WTC11 (cell line): ENCODE measurements at regions not wholly inside any gene's neighbourhood (a gene's known extent, or its start where the extent isn't known, plus 50 kb on each side); places are given as distances from the start of the nearest gene placed in this dataset.

ENCODE experiments used
- ATAC-seq: fragments of 200-7000 bp; cut with Tn5 transposase; 2 replicates; pipeline ENCODE4 v1.10.0; 2021; ENCODE audit warnings: mild to moderate bottlenecking, moderate library complexity
- CTCF ChIA-PET: fragments of 300-600 bp; sonication (Branson Sonifier 250); formaldehyde crosslinking; loops from one replicate; lab custom pipeline; 2021; ENCODE audit warnings: antibody characterized with exemption; lab: Charles Lee
- POLR2A ChIA-PET: fragments of 350-600 bp; sonication (Branson Sonifier 250); formaldehyde crosslinking; loops from one replicate; lab custom pipeline; 2021; ENCODE audit warnings: antibody characterized with exemption; lab: Charles Lee
- DNase-seq: peaks from one replicate; pipeline ENCODE4 v3.0.0; 2021; ENCODE audit warnings: low spot score
- H3K27ac Mint-ChIP-seq: 2 replicates; pipeline ENCODE4 v1.8.0; 2021; ENCODE audit warnings: mixed read lengths
- H3K27me3 Mint-ChIP-seq: 2 replicates; pipeline ENCODE4 v1.8.0; 2021; ENCODE audit warnings: low read depth, mild to moderate bottlenecking, moderate library complexity, mixed read lengths
- H3K36me3 Mint-ChIP-seq: 2 replicates; pipeline ENCODE4 v1.8.0; 2021; ENCODE audit warnings: mixed read lengths
- H3K4me1 Mint-ChIP-seq: 2 replicates; pipeline ENCODE4 v1.8.0; 2022; ENCODE audit warnings: mixed read lengths
- H3K4me3 Mint-ChIP-seq: 2 replicates; pipeline ENCODE4 v1.8.0; 2021; ENCODE audit warnings: mild to moderate bottlenecking, moderate library complexity, mixed read lengths
- H3K9me3 Mint-ChIP-seq: 2 replicates; pipeline ENCODE4 v1.8.0; 2021; ENCODE audit warnings: mixed read lengths
- CBFB ChIP-seq: sonication (generic); formaldehyde crosslinking; IDR thresholded peaks from 2 replicates; pipeline ENCODE4 v1.8.1; 2022; ENCODE audit warnings: mild to moderate bottlenecking, low read depth, missing genetic modification reagents
- CDX4 ChIP-seq: fragments of 250-450 bp; sonication (Bioruptor Pico); IDR thresholded peaks from 2 replicates; pipeline ENCODE4 v1.9.0; 2021; ENCODE audit warnings: moderate library complexity, mild to moderate bottlenecking, inconsistent platforms, borderline replicate concordance
- CREM ChIP-seq: sonication (generic); formaldehyde crosslinking; IDR thresholded peaks from 2 replicates; pipeline ENCODE4 v1.8.1; 2022; ENCODE audit warnings: mild to moderate bottlenecking, missing genetic modification reagents, moderate library complexity
- E2F4 ChIP-seq: sonication (generic); formaldehyde crosslinking; IDR thresholded peaks from 2 replicates; pipeline ENCODE4 v1.8.1; 2022; ENCODE audit warnings: low read depth, mild to moderate bottlenecking, moderate library complexity, missing genetic modification reagents, borderline replicate concordance
- ELF4 ChIP-seq: sonication (generic); formaldehyde crosslinking; IDR thresholded peaks from 2 replicates; pipeline ENCODE4 v1.8.1; 2022; ENCODE audit warnings: low read depth, mild to moderate bottlenecking, moderate library complexity, missing genetic modification reagents
- ERG ChIP-seq: fragments of 250-450 bp; sonication (Bioruptor Pico); IDR thresholded peaks from 2 replicates; pipeline ENCODE4 v1.8.0; 2021; ENCODE audit warnings: mild to moderate bottlenecking
- ESRRA ChIP-seq: sonication (generic); formaldehyde crosslinking; IDR thresholded peaks from 2 replicates; pipeline ENCODE4 v1.8.1; 2022; ENCODE audit warnings: mild to moderate bottlenecking, missing genetic modification reagents, borderline replicate concordance
- HMGA2 ChIP-seq: fragments of 250-450 bp; sonication (Bioruptor Pico); IDR thresholded peaks from 2 replicates; pipeline ENCODE4 v1.4.0; 2021; ENCODE audit warnings: mild to moderate bottlenecking, moderate library complexity
- JUN ChIP-seq: sonication (generic); formaldehyde crosslinking; IDR thresholded peaks from 2 replicates; pipeline ENCODE4 v1.8.0; 2023; ENCODE audit warnings: mild to moderate bottlenecking, missing genetic modification reagents
- MXD4 ChIP-seq: fragments of 250-450 bp; sonication (Bioruptor Pico); IDR thresholded peaks from 2 replicates; pipeline ENCODE4 v1.8.0; 2021; ENCODE audit warnings: mild to moderate bottlenecking, moderate library complexity, borderline replicate concordance
- NR3C1 ChIP-seq: sonication (generic); formaldehyde crosslinking; conservative IDR thresholded peaks from 2 replicates; pipeline ENCODE4 v1.8.1; 2023; ENCODE audit warnings: low read depth, mild to moderate bottlenecking, missing genetic modification reagents
- SMAD4 ChIP-seq: sonication (generic); formaldehyde crosslinking; IDR thresholded peaks from 2 replicates; pipeline ENCODE4 v1.8.0; 2022; ENCODE audit warnings: mild to moderate bottlenecking, missing genetic modification reagents
- ZNF317 ChIP-seq: sonication (generic); formaldehyde crosslinking; IDR thresholded peaks from 2 replicates; pipeline ENCODE4 v1.8.1; 2023; ENCODE audit warnings: low read depth, mild to moderate bottlenecking, moderate library complexity, missing genetic modification reagents, borderline replicate concordance
- ZNF416 ChIP-seq: fragments of 250-450 bp; sonication (Bioruptor Pico); IDR thresholded peaks from 2 replicates; pipeline ENCODE4 v1.9.0; 2021; ENCODE audit warnings: mild to moderate bottlenecking, inconsistent platforms
- TF ChIP-seq, protein P1 (sequence below): sonication (generic); formaldehyde crosslinking; IDR thresholded peaks from 2 replicates; pipeline ENCODE4 v1.8.1; 2022; ENCODE audit warnings: missing genetic modification reagents, borderline replicate concordance
- TF ChIP-seq, protein P2 (sequence below): fragments of 200-600 bp; IDR thresholded peaks from 2 replicates; pipeline ENCODE4 v1.8.0; 2022; ENCODE audit warnings: antibody characterized with exemption
- TF ChIP-seq, protein P3 (sequence below): fragments of 250-450 bp; sonication (Bioruptor Pico); IDR thresholded peaks from 2 replicates; pipeline ENCODE4 v1.9.0; 2021; ENCODE audit warnings: mild to moderate bottlenecking
- TF ChIP-seq, protein P4 (sequence below): sonication (generic); formaldehyde crosslinking; IDR thresholded peaks from 2 replicates; pipeline ENCODE4 v1.8.0; 2022; ENCODE audit warnings: mild to moderate bottlenecking, missing genetic modification reagents
- TF ChIP-seq, protein P5 (sequence below): sonication (generic); formaldehyde crosslinking; IDR thresholded peaks from 2 replicates; pipeline ENCODE4 v1.8.0; 2022; ENCODE audit warnings: mild to moderate bottlenecking, missing genetic modification reagents

- no peak overlapping the region for H3K27ac Mint-ChIP-seq
- H3K27me3 Mint-ChIP-seq: no peaks in the 10 kb centered on the region; the same call in none of the 2 replicates
- H3K4me1 Mint-ChIP-seq: peaks cover 30% of the 10 kb centered on the region
- no peak for ATAC-seq
- DNase-seq: no peak
- no peaks in the 10 kb centered on the region for H3K9me3 Mint-ChIP-seq
- POLR2A ChIA-PET: no interaction called here
- H3K36me3 Mint-ChIP-seq: no peaks in the 10 kb centered on the region
- TF ChIP-seq, protein P1, sequence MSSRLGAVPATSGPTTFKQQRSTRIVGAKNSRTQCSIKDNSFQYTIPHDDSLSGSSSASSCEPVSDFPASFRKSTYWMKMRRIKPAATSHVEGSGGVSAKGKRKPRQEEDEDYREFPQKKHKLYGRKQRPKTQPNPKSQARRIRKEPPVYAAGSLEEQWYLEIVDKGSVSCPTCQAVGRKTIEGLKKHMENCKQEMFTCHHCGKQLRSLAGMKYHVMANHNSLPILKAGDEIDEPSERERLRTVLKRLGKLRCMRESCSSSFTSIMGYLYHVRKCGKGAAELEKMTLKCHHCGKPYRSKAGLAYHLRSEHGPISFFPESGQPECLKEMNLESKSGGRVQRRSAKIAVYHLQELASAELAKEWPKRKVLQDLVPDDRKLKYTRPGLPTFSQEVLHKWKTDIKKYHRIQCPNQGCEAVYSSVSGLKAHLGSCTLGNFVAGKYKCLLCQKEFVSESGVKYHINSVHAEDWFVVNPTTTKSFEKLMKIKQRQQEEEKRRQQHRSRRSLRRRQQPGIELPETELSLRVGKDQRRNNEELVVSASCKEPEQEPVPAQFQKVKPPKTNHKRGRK (CRISPR knock-in tag): no peak
- TF ChIP-seq ELF4 (CRISPR knock-in tag): no peak
- TF ChIP-seq SMAD4 (CRISPR knock-in tag): no peak
- TF ChIP-seq, protein P2, sequence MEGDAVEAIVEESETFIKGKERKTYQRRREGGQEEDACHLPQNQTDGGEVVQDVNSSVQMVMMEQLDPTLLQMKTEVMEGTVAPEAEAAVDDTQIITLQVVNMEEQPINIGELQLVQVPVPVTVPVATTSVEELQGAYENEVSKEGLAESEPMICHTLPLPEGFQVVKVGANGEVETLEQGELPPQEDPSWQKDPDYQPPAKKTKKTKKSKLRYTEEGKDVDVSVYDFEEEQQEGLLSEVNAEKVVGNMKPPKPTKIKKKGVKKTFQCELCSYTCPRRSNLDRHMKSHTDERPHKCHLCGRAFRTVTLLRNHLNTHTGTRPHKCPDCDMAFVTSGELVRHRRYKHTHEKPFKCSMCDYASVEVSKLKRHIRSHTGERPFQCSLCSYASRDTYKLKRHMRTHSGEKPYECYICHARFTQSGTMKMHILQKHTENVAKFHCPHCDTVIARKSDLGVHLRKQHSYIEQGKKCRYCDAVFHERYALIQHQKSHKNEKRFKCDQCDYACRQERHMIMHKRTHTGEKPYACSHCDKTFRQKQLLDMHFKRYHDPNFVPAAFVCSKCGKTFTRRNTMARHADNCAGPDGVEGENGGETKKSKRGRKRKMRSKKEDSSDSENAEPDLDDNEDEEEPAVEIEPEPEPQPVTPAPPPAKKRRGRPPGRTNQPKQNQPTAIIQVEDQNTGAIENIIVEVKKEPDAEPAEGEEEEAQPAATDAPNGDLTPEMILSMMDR: no peak
- no peak for TF ChIP-seq CBFB
- no peak for TF ChIP-seq ZNF416 (CRISPR knock-in tag)
- TF ChIP-seq CREM (CRISPR knock-in tag): no peak
- TF ChIP-seq, protein P3, sequence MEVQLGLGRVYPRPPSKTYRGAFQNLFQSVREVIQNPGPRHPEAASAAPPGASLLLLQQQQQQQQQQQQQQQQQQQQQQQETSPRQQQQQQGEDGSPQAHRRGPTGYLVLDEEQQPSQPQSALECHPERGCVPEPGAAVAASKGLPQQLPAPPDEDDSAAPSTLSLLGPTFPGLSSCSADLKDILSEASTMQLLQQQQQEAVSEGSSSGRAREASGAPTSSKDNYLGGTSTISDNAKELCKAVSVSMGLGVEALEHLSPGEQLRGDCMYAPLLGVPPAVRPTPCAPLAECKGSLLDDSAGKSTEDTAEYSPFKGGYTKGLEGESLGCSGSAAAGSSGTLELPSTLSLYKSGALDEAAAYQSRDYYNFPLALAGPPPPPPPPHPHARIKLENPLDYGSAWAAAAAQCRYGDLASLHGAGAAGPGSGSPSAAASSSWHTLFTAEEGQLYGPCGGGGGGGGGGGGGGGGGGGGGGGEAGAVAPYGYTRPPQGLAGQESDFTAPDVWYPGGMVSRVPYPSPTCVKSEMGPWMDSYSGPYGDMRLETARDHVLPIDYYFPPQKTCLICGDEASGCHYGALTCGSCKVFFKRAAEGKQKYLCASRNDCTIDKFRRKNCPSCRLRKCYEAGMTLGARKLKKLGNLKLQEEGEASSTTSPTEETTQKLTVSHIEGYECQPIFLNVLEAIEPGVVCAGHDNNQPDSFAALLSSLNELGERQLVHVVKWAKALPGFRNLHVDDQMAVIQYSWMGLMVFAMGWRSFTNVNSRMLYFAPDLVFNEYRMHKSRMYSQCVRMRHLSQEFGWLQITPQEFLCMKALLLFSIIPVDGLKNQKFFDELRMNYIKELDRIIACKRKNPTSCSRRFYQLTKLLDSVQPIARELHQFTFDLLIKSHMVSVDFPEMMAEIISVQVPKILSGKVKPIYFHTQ (CRISPR knock-in tag): no peak
- TF ChIP-seq, protein P4, sequence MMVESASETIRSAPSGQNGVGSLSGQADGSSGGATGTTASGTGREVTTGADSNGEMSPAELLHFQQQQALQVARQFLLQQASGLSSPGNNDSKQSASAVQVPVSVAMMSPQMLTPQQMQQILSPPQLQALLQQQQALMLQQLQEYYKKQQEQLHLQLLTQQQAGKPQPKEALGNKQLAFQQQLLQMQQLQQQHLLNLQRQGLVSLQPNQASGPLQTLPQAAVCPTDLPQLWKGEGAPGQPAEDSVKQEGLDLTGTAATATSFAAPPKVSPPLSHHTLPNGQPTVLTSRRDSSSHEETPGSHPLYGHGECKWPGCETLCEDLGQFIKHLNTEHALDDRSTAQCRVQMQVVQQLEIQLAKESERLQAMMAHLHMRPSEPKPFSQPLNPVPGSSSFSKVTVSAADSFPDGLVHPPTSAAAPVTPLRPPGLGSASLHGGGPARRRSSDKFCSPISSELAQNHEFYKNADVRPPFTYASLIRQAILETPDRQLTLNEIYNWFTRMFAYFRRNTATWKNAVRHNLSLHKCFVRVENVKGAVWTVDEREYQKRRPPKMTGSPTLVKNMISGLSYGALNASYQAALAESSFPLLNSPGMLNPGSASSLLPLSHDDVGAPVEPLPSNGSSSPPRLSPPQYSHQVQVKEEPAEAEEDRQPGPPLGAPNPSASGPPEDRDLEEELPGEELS (CRISPR knock-in tag): no peak
- no peak for TF ChIP-seq E2F4
- TF ChIP-seq ZNF317: no peak
- H3K4me3 Mint-ChIP-seq: no peak overlapping the region
- CTCF ChIA-PET: no interaction called here
These were observed 120.7 kb downstream of the NGF start for GRCh38 chr1:115217150-115218033.

DNA sequence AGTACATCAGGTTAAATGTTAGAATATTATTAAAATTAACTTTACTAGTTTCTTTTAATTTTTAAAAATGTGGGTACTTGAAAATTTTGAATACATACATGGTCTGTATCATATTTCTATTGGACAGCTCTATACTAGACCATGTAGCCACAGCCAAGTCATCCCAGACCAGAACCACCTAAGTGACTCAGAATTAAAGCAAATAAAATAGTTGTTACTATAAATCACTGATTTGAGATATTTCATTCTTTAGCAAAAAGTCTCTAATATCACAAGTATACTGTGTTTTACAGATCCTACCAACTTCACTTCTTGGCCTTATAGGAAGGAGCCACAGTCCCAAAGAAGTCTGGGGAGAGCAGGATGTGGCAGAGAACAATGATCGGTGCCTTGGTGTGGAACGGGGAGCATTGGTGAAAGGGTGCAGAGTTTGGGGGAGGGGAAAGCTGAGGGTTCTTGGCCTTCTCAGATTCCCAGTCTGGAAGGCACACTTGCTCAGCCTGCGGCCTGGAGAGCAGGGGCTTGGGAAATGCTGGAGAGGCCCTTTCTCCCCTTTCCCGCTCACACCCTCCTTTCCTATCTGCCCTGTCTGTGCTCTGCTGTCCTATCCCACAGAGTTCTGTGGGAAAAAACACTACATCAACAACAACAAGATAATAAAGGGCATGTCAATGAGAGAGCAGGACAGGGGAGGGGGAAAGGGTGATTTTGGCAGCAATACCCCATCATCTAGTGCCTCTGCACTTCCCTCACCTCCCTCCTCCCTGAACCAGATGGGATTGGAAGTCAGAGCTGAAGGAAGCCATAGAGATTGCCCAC lies 122.1 kb downstream of the NGF start:
- Mint-ChIP-seq H3K27me3 (no peaks in the 10 kb centered on the region; the same call in none of the 2 replicates), H3K9me3 (no peaks in the 10 kb centered on the region), H3K27ac (no peak overlapping the region), H3K36me3 (no peaks in the 10 kb centered on the region), H3K4me1 (peaks cover 21% of the 10 kb centered on the region), H3K4me3 (no peak overlapping the region)
- ATAC-seq (no peak), DNase-seq (no peak)
- ChIA-PET POLR2A (no interaction called here), CTCF (no interaction called here)
- no peak for TF ChIP-seq ESRRA (CRISPR knock-in tag)
- TF ChIP-seq E2F4: no peak
- no peak for TF ChIP-seq HMGA2 (CRISPR knock-in tag)
- TF ChIP-seq ZNF416 (CRISPR knock-in tag): no peak
- no peak for TF ChIP-seq ERG
- TF ChIP-seq NR3C1: no peak
- TF ChIP-seq, protein P5, sequence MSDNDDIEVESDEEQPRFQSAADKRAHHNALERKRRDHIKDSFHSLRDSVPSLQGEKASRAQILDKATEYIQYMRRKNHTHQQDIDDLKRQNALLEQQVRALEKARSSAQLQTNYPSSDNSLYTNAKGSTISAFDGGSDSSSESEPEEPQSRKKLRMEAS (CRISPR knock-in tag): no peak
- no peak for TF ChIP-seq JUN (CRISPR knock-in tag)
- TF ChIP-seq CDX4 (CRISPR knock-in tag): no peak
- TF ChIP-seq MXD4 (CRISPR knock-in tag): no peak
